ENCODE measurements at regions not wholly inside any gene's neighbourhood (a gene's known extent, or its start where the extent isn't known, plus 50 kb on each side); places are given as distances from the start of the nearest gene placed in this dataset.

DNA sequence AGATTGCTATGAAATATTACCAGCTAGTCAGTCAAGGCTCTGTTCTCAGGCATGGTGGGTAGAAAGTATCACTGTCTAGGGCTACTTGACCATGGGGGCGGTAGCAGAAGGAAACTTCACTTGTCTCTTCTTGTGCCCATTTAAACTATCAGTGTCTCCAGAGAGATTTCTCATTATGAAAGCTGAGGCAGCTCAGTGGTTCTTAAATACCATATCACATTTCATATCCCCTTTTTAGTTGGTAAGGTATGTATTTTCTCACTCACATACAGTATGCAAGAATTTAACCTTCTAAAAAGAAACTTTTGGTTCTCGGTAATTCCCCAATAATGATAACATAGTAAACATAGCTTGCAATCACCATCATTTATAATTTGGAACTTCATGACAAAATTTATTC is 1180.0 kb upstream of the TENM4 start:
- no peak for DNase-seq

DNA sequence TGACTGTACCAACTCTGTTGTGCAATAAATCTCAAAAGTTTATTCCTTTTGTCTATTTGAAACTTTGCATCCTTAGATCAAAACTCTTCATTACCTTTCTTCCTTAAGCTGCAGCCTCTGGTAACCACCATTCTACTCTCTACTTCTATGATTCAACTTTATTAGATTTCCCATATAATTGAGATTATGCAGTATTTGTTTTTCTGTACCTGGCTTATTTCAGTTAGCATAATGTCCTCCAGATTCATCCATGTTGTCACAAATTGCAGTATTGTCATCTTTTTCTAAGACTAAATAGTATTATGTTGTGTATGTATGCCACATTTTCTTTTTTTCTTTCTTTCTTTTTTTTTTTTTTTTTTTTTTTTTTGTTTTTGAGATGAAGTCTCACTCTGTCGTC is 1176.3 kb upstream of the TENM4 start:
- DNase-seq: no peak

DNA sequence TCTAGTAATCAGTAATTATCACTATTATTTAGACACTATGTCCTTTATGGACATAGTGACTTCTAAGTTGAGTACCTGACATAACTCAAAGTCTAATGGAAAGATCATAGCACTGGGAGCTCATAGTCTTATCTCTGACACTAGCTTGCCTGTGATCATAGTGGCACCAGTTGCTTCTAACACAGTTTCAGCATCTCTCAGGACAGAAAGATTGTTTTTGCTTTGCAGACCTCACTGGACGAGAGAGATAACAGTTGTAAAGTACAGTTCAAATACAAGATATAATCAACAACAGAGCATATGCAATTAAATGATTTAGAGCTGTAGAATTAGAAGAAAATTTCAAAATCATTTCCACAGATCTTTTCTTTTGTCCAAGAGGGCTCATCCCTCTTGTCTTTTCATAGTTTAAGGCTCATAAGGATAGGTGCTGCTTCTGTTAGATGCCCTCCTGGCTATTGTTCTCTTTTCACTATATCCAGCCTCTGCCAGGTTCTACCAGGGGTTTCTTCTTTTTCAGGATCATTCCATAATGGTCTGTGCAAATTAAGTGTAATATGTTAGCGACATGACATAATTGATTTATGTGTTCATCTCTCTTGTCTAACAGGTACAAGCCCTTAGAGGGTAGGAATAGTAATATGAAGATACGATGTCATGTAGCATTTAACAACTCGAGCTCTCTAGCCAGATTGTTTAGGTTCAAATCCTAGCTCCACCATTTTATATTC is 1175.4 kb upstream of the TENM4 start:
- DNase-seq: no peak

DNA sequence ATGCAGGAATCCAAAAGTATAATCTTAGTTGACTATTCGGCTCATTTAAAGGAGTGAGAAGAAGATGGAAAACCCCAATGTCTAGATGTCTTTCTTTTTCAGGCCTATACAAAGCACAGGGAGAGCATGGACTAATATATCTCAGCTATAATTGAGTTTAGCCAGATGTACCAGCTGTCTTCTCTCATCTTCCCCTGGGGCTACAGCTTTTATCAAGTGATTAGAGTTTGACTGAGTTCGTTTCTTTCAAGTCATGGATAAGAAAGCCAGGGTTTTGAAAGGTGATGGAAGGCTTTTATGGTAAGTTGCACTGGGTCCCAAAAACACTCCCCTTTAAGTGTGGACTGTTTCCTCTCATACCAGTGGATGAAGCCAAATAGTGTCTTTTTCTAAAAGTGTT is 1172.8 kb upstream of the TENM4 start:
- DNase-seq: no peak

DNA sequence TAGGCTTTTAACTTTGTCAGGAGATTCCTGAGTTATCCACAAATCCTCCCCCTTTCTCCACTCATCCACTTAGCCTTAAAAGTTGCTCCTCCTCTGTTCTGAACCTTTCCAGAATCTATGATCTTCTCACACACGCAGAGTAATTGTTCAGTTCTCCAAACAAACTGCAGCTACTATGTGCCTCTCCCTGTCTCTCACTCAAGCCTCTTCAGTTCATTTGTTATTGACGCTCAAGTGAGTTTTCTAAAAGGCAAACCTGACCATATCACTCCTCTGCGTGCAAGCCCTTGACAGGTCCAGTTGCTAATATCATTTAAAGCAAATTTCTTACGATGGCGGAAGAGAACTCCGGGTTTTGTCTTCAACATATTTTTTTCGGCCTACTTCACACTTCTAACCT is 1169.7 kb upstream of the TENM4 start:
- DNase-seq: no peak

DNA sequence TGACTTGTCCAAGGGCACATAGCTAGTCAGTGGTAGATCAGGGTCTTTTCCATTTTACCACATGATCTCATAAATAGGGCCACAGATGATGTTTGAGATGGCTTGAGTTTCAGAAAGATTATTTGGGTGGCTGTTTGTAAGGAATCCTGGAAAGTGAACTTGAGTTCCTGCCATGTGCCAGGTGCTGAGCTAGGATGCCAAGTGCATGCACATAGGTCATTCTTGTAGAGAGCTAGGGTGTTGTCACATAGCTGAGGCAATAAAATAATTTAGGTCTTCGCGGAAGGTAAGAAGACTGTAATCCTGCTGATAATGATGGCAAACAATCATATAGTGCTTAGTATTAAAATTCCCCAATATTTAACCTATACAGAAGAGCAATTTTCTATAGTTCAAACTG is 1162.6 kb upstream of the TENM4 start:
- DNase-seq: no peak

DNA sequence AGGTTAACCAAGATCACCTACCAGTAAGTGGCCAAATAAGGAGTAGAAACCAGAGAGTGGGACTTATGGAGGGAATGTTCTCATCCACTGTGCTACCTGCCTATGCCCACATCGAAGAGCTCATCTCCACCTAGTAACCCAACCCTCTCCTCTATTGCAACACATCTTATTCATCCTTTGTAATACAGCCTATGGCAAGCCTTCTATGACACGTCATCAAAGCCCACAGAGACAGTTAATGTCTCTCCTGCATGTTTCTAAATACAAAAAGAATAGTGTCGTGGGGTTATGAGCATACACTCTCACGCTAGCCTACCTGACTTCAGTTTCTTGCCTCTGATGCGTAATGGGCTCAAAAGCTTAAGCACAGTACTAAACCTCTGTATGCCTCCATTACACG is 1158.1 kb upstream of the TENM4 start:
- no peak for DNase-seq

DNA sequence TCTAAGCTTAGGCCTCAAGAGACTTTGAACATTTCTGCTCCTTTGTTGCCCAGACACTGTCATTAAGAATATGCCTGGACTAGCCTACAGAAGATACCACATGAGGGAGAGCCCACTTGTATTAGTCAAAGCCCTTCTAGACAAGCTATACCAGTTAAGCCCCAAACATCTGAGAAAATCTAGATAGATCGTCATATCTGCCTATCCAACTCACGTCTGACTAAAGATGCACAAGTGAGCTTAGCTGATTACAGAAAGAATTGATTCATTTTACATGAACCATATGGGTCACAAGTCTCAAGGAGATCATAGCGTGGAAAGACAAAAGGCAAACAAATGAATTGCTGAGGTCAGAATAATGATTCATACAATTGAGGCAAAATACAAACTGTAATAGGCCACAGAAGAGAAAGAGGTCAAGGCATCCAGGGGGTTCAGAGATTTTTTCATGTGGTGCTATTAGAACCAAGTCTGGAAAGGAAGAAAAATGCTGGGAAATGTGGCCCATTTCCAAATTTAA is 1155.5 kb upstream of the TENM4 start:
- no peak for DNase-seq

DNA sequence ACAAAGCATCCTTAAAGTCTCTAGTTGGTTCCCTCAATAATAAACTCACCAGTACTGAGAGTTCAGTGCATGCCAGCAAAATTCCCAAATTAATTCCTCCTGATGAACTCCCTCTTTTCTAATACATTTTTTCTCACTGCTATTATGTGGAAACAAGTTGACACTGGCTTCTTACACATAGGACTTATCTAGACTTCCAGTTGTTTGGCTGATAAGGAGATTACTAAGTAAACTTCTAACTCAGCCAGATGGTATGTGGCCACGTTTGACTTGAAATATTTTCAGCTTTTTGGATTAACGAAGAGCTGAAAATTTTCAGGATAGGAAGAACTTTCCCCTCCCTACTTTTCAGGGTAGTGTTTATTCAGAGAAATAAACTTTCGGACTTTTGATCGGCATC is 1154.2 kb upstream of the TENM4 start:
- DNase-seq: no peak

DNA sequence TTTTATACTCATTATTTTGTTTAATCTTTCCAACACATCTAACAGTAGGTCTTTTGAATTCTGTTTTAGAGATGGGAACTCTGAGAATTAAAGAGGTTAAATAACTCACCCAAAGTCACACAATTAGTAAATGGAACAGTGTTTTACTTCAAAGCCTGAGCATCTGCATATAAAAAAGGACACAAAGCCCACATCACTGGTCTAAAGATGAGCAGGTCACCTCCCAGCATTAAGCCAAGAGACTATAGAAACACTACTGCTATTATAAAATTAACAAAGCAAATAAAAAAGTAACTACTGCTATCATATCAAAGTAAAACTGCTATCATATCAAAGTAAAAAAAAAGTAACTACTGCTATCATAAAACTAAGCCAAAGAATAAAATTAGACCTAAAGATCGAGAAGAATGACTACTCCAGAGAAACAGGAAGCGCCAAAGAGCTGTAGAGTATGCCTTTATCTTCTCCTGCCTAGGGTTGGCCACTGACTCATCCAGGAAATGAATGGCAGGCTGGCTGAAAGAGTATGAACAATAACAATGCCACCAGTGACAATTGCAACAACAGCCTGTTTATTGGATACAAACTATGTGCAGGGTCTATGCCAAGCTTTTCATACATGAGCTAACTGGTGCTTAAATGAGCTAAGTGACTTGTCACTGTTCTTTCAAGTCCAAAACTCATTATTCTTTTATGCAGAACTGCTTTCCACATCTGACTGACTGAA is 1153.0 kb upstream of the TENM4 start:
- no peak for DNase-seq

DNA sequence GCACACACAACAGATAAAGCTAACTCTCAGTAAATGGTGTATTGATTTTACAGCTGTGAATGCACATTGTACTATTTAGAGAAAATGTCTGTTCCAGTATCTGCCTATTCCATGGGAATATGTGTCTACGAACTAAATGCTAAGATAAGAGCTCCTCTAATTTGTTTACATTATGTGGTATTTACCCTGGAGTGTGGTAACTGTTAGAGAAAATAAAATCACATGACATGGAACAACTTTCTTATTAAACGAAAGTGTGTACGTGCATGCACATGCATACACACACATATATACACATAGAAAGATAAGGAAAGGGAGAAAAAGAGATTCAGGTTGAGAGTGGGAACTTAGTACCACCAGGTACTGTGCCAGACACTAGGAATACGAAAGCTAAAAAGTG is 1151.7 kb upstream of the TENM4 start:
- DNase-seq: no peak

DNA sequence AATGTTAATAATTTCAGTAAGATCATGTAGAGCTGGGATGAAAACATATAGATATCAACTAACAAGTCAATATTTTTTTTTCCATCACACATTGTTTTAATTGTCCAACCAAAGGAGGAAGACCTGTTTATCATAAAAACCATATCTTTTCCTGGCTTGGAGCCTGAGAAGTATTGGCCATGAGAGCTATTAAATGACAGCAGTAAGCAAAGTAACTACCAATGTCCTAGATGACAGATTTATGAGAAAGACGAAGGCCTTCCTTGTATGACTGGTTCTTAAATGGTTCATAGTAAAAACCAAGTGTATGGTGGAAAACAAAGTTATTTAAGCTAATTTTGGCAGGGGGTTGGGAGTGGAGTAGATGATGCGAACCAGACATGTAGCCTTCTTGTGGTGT is 1147.1 kb upstream of the TENM4 start:
- DNase-seq: no peak

DNA sequence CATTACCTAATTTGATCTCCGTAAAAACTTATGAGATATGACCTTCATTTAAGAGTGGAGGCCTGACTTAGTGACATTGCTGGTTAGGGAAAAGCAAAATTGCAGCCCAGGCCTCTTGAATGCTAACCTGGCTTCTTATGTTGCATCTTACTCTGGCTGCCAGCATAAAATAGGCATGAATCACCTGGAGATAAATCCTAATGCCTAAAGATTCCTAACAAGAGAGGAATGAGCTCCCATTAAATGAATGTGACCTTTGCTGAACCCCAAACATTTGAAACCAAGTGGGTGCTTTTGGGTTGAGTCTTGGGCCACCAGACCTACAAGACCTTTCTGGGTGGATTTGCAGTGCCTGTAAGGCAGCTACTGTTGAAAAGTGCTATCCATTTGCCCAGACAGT is 1145.6 kb upstream of the TENM4 start:
- no peak for DNase-seq

DNA sequence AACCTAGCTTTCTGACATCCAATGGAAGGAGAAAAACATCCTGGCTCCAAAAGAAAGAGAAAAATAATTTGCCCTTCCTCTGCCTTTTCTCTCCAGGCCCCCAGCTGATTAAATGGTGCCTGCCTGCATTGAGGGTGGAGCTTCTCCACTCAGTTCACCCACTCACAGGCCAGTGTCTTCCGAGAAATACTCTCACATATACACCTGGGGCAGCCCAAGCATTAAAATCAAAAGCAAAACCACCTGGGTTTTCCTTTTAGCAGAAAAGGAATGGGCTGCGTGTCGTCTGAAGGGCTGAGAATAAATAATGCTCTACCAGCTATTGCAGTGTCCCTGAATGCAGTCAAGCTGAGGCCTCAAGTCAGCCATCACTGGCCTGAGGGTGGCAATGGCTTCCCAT is 1143.8 kb upstream of the TENM4 start:
- no peak for DNase-seq

DNA sequence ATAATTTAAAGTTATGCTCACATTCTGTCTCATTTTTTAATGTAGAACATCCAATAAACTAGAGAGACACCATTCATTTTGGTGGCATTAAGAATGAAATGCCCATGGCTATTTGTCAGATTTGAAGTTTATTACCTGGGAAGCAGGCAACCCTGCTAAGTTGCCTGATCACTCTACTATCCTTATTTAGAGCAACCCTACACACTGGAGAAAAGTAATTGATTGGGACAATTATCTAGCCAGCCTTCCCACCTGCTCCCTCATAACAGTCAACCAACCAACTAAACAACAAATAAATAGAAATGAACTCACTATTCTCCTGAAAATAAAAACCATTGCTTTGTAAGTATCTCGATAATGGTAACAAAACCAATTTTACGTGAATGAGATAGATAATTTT is 1129.0 kb upstream of the TENM4 start:
- no peak for DNase-seq

DNA sequence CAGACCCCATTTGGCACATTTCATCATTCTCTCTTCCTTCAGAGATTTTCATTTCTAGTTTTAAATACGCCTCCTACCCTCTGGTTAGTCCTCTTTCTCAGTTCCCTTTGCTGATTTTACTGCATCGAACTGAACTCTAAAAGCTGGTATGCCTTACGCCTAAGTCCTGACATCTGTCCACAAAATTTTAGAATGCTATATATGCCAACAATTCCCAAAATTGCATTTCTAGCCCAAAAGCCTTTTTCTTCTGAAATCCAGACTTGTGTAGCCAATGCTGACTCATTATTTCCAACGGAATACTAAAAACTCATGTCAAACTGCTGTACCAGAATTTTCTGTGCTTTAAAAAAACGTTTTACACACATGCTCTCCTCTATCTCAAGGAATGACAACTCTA is 1124.4 kb upstream of the TENM4 start:
- no peak for DNase-seq

DNA sequence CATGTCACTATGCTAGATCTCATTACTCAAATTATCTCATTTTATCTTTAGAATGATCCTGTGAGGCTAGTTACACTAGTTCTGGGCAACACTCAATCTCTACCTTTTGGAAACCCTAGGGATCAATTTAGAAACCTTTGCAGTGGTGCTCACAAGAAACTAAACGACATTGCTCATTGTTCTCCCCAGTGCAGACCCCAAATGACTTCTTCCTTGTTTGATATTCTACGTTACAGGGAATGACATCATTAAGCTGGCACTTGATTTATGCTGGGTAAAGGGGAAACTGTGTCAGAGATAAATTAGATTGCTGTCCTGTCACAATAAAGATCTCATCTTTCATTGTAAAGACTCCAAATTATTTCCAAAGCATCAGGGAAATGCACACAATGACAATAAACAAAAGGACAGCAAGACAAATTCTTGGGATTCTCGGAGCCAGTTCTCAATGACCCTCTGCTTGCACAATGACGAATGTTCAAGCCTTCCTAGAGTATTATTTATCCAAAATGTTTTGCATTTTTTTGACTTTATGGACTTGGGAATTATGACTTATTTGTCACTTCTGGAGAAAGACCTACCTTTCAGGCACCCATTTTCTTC is 1121.8 kb upstream of the TENM4 start:
- no peak for DNase-seq

DNA sequence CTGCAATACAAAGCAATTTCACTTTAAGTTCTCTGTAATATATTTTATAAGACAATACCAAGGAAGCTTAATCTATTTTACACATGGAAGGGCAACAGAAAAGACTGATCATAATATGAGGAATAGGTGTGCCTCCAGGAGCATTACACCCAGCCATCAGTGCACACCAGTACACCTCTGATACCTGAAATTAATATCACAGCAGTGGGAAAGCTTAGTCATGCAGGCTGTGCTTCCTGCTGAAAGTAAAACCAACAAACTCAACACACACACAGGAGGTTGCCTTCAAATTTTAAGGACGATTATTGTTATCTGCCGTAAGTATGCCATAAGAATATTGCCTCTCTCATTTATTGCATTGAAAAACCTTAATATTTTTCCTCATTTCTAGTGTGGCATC is 1119.1 kb upstream of the TENM4 start:
- DNase-seq: no peak

DNA sequence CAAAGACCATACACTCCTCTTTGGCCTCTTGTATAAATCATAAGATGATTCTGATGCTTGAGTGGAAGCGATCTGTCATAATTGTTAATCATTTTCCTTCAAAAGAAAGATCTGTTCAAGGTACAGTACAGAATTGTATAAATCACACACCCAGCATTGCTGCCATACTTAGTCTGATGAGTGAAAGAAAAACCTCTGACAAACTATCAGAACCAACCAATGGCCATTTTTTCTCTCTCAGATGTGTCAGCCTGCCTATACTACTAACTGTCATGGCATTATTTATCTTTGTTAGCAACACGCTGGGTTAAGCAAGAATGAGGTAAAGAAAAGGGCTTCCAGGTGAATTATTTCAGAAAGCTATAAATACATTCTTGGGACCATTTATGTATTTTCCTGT is 1112.7 kb upstream of the TENM4 start:
- DNase-seq: no peak

DNA sequence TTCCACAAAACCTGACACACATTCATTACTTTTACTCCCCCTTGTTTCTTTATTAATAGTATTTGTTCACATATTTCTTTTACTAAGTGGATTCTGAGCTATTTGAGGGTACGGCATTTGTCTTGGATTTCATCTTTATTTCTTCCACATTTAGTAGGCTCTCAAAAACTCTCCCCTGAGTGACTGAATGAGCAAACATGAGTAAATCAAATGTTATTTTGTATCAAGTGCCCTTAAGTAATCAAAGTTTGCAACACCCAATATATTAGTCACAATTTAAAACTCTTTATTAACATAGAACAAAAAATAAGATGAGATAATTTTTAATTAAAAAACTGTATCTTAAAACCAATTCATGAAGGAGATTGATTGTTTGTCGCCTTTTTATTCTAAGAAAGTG is 1101.9 kb upstream of the TENM4 start:
- no peak for DNase-seq

DNA sequence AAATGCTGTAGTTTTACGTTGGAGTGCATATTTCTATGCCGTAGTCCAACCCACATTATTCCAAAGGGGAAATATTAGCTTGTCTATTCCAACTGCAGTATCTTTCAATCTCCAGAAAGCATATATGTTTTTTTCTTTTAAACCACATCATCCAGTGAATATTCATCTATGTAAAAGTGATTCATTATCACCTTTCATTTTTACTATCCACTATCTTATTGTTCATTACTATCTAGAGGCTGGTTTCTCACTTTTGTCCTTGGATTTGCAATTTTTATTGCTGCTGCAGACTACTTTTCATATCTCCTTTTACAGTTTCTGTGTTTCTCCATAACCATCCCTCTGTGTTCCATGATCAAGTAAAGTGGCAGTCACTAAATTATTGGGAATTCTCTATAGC is 1097.2 kb upstream of the TENM4 start:
- no peak for DNase-seq

DNA sequence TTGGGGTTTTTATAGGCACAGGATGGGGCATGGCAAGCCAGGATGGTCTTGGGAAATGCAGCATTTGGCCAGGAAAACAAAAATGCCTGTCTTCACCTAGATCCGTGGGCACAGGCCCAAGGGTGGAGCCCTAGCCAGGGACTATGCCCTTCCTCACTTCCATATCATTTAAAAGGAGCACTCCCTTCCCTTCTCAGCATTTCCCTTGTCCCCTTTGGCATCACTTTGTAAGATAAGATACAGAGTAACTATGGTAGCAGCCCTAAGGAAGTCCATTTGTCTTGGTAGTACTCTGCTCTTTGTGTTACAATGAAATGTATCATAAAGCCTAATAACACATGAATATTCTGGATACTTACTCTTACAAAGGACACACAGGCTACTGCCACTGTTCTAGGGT is 1092.6 kb upstream of the TENM4 start:
- no peak for DNase-seq

DNA sequence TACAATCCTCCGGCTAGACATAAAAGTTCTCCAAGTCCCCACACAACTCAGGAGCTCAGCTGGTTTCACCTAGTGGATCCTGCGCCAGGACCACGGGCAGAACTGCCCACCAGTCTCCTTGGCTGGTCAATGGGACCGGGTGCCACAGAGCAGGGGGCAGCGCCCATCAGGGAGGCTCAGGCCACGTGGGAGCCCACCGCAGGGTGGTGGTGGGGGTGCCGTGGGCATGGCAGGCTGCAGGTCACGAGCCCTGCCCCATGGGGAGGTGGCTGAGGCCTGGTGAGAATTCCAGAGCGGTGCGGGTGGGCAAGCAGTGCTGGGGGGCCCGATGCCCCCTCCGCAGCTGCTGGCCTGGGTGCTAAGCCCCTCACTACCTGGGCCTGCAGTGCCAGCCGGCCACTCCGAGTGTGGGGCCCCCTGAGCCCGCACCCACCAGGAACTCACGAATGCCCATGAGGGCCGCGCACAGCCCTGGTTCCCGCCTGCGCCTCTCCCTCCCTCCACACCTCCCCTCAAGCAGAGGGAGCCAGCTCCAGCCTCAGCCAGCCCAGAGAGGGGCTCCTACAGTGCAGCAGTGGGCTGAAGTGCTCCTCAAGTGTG is 1091.9 kb upstream of the TENM4 start:
- no peak for DNase-seq

DNA sequence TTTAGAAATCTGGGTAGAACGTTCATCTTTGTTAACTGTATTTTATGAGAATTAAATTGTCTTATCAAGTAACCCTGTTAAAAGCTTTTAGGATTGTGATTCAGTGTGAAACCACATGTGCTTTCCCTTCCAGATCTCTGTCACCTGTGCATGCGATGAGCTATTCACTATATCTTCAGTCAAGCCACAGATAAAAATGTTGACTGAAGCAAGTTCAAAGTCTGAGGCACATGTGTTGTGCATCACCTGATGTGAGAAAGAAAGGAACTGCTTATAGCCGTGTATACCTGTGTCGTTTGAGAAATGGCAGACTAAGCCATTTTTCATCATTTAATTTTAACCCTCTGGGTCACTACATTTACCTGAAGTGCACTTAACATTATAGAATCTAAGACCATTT is 1088.9 kb upstream of the TENM4 start:
- no peak for DNase-seq
